Mononuclear cell (primary cell): ENCODE measurements at regions not wholly inside any gene's neighbourhood (a gene's known extent, or its start where the extent isn't known, plus 50 kb on each side); places are given as distances from the start of the nearest gene placed in this dataset.
"Not testable (repeated sequence)": the region's sequence is repeated elsewhere in the genome, so short reads cannot be mapped to it uniquely, and the experiment has no call there.

Experiments
- H3K27me3 ChIP-seq: 2 replicates; pipeline ENCODE4 v1.6.0; 2011; ENCODE audit warnings: low read length, control low read depth; ENCODE audit not compliant: insufficient read depth
- H3K4me1 ChIP-seq: 2 replicates; pipeline ENCODE4 v1.5.1; 2011; ENCODE audit warnings: mild to moderate bottlenecking, low read length, control low read depth; ENCODE audit not compliant: insufficient read depth
- H3K4me3 ChIP-seq: 2 replicates; pipeline ENCODE4 v1.5.1; 2011; ENCODE audit warnings: mild to moderate bottlenecking, low read length, moderate library complexity
- H3K9me3 ChIP-seq: 2 replicates; pipeline ENCODE4 v1.5.1; 2011; ENCODE audit warnings: low read depth, mild to moderate bottlenecking, control low read depth, low read length

DNA sequence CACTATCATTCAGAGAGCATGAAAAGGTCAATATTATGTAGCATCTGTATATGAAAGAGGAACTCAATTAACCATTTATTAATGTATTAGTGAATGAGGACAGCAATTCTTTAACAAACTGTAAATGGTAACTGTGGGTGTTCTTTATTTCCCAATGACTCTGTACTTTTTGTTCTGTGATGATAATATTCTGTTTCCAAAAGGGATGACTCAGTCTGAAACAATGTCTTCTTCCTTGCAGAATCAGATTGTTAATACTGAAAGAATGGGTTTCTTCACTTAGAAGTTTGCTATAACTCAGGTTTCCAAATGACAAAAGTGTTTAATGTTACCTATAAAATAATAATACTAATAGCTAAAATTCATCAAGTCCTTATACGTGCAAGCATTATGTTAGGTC is 1518.7 kb upstream of the WWC1 start:
- Histone ChIP-seq H3K9me3 (no peaks in the 10 kb centered on the region), H3K4me1 (no peaks in the 10 kb centered on the region), H3K4me3 (no peak overlapping the region), H3K27me3 (no peaks in the 10 kb centered on the region)

DNA sequence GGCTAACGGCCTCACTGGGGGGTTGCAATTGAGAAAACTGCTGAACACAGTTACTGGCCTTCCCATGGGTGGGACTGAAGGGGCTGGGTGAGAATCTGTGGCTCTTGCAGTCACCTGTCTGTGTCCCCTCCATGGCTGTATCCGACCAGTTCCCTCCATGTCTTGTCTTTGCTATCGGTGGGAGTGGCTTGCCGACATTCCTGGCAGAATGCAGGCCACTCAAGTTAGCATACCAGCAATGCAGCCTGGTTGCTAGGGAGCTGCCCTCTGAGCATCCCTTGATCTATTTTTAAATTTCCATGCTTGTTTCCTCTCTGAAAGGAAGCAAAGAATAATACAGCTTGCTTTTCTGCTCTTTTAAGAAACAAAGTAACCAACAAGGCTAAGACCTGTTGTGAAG is 1509.7 kb upstream of the WWC1 start:
- no peaks in the 10 kb centered on the region for H3K9me3 ChIP-seq

DNA sequence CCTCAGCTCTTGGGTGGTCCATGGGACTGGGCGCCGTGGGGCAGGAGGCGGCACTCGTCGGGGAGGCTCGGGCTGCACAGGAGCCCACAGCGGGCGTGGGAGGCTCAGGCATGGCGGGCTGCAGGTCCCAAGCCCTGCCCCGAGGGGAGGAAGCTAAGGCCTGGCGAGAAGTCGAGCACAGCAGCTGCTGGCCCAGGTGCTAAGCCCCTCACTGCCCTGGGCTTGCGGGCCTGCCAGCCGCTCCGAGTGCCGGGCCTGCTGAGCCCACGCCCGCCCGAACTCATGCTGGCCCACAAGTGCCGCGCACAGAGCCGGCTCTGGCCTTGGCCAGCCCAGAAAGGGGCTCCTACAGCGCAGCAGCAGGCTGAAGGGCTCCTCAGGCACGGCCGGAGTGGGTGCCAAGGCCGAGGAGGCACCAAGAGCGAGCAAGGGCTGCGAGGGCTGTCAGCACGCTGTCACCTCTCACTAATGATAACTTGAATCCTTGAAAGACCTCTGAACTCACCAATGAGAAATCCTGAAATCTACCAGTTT is 1506.8 kb upstream of the WWC1 start:
- no peaks in the 10 kb centered on the region for H3K4me1 ChIP-seq
- no peak overlapping the region for H3K4me3 ChIP-seq
- no peaks in the 10 kb centered on the region for H3K27me3 ChIP-seq
- H3K9me3 ChIP-seq: no peaks in the 10 kb centered on the region

More for the DNA sequence above, 1509.7 kb upstream of the WWC1 start:
- H3K4me1 ChIP-seq: no peaks in the 10 kb centered on the region
- H3K4me3 ChIP-seq: no peak overlapping the region
- no peaks in the 10 kb centered on the region for H3K27me3 ChIP-seq

DNA sequence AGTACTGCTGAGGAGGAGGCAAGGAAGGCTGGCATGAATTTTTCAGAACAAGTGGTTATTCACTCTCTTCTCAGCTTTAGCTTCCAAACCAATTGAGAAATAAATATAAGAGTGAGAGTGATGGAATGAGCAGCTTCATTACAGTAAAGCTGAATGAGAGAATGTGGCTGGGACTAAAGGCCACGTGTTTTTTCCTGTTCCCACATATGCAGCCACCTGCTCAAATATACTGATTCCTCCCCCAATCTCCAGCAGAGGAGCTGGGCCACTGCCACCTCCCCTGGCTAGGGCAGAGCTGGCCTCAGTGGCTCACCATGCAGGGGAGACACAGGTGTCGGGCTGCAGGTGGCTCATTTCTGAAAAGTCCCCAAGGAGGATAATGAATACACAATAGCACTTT is 1505.3 kb upstream of the WWC1 start:
- Histone ChIP-seq H3K4me1 (no peaks in the 10 kb centered on the region), H3K4me3 (no peak overlapping the region), H3K9me3 (no peaks in the 10 kb centered on the region), H3K27me3 (no peaks in the 10 kb centered on the region)

DNA sequence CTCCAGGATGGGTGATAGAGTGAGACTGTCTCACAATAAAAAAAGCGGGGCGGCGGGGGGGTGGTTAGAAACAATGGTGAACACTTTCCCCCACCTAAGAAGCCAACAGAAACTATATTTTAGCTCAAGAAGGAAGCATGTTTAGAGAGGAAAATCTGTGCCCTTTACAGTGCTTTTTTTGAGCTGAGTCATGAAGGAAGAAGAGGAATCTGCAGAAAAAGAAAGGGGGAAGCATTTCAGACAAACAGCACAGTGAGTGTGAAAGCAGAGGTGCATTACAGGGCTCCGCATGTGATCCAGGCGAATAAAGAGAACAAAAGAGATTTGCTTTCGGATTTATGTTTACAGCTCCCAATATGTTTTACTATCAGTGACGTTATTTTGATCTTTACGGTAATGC is 1504.6 kb upstream of the WWC1 start:
- Histone ChIP-seq H3K27me3 (no peaks in the 10 kb centered on the region), H3K4me1 (no peaks in the 10 kb centered on the region), H3K4me3 (no peak overlapping the region), H3K9me3 (no peaks in the 10 kb centered on the region)

DNA sequence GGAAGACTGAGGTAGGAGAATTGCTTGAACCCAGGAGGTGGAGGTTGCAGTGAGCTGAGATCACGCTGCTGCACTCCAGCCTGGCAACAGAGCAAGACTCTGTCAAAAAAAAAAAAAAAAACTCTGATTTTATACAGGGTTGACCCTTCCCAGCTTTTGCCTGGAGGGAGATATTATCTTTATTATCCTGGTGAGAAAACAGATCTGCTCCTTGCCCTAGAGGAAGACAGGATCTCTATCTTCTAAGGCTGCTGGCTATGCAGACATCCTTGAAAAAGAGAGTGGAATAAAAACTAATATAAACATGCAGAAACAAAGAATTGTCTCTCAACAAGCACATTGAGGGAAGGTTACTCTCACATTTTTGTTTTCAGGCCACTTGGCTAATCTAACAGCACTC is 1503.4 kb upstream of the WWC1 start:
- H3K4me3 ChIP-seq: no peak overlapping the region
- no peaks in the 10 kb centered on the region for H3K9me3 ChIP-seq
- H3K4me1 ChIP-seq: no peaks in the 10 kb centered on the region
- no peaks in the 10 kb centered on the region for H3K27me3 ChIP-seq

DNA sequence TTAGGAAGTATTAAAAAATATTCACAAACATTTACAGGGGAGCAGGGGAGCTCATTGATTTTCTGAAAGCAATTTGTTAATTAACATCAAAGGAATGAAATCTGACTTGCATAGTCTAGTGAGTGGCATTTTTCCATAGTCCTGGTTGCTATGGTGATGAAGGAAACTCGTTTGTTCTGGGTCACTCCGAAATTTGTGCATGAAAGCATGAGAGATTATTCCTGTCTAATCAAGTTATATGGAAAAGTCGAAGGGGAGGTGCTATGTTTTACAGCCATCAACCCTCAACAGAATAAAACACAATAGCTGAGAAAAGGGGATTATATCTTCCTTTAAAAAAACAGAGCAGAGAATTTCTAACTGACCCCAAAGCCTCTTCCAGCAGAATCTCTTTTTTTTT is 1495.7 kb upstream of the WWC1 start:
- H3K9me3 ChIP-seq: no peaks in the 10 kb centered on the region
- no peaks in the 10 kb centered on the region for H3K27me3 ChIP-seq
- no peaks in the 10 kb centered on the region for H3K4me1 ChIP-seq
- H3K4me3 ChIP-seq: no peak overlapping the region

DNA sequence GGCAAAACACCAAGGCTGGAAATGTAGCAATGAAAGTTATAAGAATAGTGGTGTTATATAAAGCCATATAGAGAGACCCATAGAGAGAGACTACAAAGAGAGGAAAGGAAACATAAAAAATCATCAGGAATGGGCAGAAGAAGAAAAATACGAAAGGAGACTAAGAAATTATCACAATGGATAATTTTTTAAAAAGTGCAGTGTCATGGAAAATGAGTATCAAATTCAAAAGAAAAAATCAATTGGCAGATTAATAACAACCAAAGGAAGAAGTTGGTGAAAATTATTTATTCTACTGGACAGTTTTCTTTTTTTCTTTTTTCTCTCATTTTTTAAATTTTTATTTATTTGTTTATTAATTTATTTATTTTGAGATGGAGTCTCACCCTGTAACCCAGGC is 1488.4 kb upstream of the WWC1 start:
- Histone ChIP-seq H3K27me3 (no peaks in the 10 kb centered on the region), H3K9me3 (peaks cover 5% of the 10 kb centered on the region), H3K4me1 (no peaks in the 10 kb centered on the region), H3K4me3 (no peak overlapping the region)

DNA sequence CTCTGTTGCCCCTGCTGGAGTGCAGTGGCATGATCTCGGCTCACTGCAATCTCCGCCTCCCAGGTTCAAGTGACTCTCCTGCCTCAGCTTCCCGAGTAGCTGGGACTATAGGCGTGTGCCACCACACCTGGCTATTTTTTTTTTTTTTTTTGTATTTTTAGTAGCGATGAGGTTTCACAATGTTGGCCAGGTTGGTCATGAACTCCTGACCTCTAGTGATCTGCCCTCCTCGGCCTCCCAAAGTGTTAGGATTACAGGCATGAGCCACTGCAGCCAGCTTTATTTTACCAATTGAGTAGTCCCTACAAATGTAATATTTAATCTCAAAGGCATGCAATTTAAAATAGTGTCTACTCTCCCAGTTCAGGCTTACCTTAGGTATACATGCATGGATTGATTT is 1487.2 kb upstream of the WWC1 start:
- not testable (repeated sequence) for H3K4me3 ChIP-seq, H3K27me3 ChIP-seq, H3K4me1 ChIP-seq, H3K9me3 ChIP-seq

DNA sequence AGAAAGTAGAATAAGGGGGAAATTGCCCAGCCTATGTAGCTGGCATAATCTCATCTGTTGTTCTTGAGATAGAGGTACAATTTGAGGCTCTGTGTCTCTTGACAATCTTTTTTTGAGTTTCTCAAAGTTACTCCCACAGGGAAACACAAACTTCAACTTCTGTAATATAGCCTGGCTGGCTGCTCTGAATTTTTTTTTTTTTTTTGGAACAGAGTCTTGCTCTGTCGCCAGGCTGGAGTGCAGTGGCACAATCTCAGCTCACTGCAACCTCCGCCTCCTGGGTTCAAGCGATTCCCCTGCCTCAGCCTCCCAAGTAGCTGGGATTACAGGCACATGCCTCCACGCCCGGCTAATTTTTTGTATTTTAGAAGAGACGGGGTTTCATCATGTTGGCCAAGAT is 1486.8 kb upstream of the WWC1 start:
- H3K4me3 ChIP-seq, H3K27me3 ChIP-seq, H3K9me3 ChIP-seq, H3K4me1 ChIP-seq: not testable (repeated sequence)

DNA sequence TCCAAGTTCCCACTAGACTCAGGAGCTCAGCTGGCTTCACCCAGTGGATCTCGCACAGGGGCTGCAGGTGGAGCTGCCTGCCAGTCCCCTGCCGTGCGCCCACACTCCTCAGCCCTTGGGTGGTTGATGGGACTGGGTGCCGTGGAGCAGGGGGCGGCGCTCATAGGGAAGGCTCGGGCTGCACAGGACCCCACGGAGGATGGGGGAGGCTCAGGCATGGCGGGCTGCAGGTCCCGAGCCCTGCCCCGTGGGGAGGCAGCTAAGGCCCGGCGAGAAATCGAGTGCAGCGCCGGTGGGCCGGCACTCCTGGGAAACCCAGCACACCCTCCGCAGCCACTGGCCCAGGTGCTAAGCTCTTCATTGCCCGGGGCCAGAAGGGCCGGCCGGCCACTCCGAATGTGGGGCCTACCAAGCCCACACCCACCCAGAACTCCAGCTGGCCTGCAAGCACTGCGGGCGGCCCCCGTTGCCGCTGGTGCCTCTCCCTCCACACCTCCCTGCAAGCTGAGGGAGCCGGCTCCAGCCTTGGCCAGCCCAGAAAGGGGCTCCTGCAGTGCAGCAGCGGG is 1481.3 kb upstream of the WWC1 start:
- H3K4me3 ChIP-seq, H3K27me3 ChIP-seq, H3K9me3 ChIP-seq, H3K4me1 ChIP-seq: not testable (repeated sequence)

DNA sequence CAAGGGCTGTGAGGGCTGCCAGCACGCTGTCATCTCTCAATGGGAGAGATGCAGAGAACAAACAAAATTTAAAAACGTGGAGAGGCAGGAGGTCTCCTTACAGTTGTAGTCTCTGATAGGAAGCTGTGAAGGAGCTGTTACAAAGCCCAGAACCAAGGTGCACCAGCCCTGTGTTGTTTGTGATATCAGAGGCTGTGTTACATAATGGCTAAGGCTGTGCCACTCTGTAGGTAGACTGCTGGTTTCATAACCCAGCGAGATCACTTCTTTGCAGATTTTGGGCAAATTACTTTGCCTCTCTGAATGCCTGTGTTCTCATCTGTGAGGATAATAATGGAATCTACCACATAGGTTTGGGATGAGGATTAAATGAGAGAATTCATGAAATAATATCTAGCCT is 1480.7 kb upstream of the WWC1 start:
- H3K27me3 ChIP-seq: no peaks in the 10 kb centered on the region
- no peak overlapping the region for H3K4me3 ChIP-seq
- peaks cover 5% of the 10 kb centered on the region for H3K9me3 ChIP-seq
- H3K4me1 ChIP-seq: no peaks in the 10 kb centered on the region

DNA sequence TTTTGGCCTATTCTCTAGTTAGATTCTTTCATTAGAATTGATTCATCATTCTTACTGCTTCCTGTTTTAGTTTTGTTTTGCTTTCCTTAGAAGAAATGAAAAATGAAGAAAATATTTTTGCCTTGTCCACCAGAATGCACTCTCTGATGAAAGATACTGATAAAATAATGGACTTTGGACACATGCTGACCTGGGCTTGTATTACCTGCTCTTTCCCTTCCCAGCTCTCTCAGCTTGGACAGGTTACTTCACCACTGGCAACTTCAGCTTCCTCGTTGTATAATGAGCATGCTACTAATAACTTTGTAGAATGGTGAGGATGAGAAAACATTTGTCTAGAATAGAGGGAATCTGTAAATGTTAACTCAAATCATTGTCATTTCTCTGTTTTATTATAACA is 1468.1 kb upstream of the WWC1 start:
- Histone ChIP-seq H3K4me1 (no peaks in the 10 kb centered on the region), H3K9me3 (no peaks in the 10 kb centered on the region), H3K27me3 (no peaks in the 10 kb centered on the region), H3K4me3 (no peak overlapping the region)

DNA sequence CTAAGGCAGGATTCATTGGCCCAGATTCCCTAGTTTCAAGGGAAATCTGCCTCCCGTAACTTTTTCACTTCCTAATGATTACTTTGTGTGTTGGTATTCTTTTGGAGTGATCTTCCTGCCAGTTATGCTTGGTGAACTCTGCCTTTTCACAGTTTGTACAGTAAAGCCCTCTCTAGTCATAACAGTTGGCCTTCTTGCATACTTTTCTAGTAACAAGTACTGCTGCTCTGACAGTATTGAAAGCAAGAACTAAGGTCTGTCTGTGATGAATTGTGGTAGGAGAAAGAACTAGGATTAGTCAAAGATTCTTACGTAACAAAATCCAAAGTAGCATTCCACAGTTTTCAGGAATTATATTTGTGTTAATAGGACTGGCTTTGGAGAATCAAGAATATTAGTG is 1457.2 kb upstream of the WWC1 start:
- Histone ChIP-seq H3K27me3 (no peaks in the 10 kb centered on the region), H3K9me3 (no peaks in the 10 kb centered on the region), H3K4me3 (no peak overlapping the region), H3K4me1 (no peaks in the 10 kb centered on the region)

DNA sequence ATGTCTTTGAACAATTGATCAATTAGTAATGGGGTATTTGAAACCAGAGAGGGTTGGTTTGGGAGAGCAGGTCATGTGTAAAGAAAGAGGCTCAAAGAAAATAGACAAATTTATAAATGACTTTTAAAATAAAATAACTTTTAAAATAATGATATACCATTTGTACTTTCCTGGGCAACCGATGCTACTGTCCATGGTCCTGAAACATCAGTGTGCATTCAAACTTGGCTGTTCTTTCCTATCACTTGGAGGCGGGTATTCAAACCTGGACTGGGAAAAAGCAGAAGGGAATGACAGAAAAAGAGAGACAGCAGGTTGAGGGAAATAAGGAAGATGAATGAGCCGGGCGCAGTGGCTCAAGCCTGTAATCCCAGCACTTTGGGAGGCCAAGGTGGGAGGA is 1446.4 kb upstream of the WWC1 start:
- no peaks in the 10 kb centered on the region for H3K4me1 ChIP-seq
- H3K9me3 ChIP-seq: no peaks in the 10 kb centered on the region
- H3K4me3 ChIP-seq: no peak overlapping the region
- H3K27me3 ChIP-seq: no peaks in the 10 kb centered on the region

DNA sequence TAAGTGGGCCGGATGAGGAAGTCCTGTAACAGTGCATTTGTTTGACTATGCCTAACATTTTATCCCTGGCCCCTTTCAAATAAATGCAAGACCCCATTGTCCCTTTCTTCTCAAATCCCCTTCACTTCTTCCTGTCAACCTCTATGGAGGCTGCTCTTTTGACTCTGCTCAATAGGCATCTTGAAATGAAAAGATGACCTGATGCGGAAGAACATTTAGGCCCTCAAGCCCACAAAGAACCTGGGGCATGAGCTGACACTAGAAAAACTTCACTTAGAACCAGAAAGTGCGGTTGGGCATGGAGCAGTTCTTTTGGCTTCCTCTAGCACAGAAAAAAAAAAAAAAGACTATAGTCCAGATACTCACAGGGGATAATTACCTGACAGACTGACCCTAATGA is 1434.7 kb upstream of the WWC1 start:
- Histone ChIP-seq H3K4me3 (no peak overlapping the region), H3K9me3 (no peaks in the 10 kb centered on the region)

DNA sequence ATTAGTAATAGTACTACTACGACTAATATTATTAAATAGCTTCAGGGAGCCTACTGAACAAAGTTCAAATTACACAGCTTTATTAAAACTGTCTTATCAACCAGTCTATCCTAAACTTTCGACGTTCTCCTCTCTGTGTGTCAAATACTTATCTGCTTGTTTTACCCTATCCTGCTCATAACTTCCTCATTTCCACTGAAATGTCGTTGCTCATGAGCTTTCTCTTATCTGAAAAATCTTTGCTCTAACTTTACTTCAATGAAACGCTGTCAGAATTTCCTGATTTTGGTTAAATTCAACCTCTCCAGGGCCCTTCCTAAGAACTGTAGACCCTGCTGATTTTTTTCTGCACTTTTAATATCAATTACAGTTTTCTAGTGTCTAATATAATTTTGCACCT is 1431.0 kb upstream of the WWC1 start:
- Histone ChIP-seq H3K4me1 (no peaks in the 10 kb centered on the region), H3K9me3 (no peaks in the 10 kb centered on the region), H3K27me3 (no peaks in the 10 kb centered on the region), H3K4me3 (no peak overlapping the region)

More for the DNA sequence above, 1434.7 kb upstream of the WWC1 start:
- Histone ChIP-seq H3K4me1 (no peaks in the 10 kb centered on the region), H3K27me3 (no peaks in the 10 kb centered on the region)
